Liver (tissue), 8 donors: ENCODE measurements at regions not wholly inside any gene's neighbourhood (a gene's known extent, or its start where the extent isn't known, plus 50 kb on each side); places are given as distances from the start of the nearest gene placed in this dataset.

ENCODE experiments used
- DNase-seq: peaks from one replicate; pipeline ENCODE4 v3.0.0-alpha.2; 2017; ENCODE audit warnings: low spot score
- H3K27ac ChIP-seq, 2 donors: one replicate each; pipeline ENCODE4 v1.7.0; 2013; ENCODE audit warnings: inconsistent platforms in 2 of 2, low read length in 2 of 2, control low read depth in 1 of 2, low read depth in 1 of 2, mild to moderate bottlenecking in 1 of 2
- H3K27me3 ChIP-seq, 4 donors: one replicate each; pipeline versions ENCODE4 v1.6.1 to v1.7.0; 2013; ENCODE audit warnings: low read length in 3 of 4, inconsistent platforms in 1 of 4, mild to moderate bottlenecking in 1 of 4, moderate library complexity in 1 of 4; ENCODE audit not compliant: control insufficient read depth in 4 of 4, insufficient read depth in 4 of 4
- H3K36me3 ChIP-seq, 4 donors: one replicate each; pipeline versions ENCODE4 v1.6.1 to v1.7.0; 2013; ENCODE audit warnings: low read length in 3 of 4, mild to moderate bottlenecking in 3 of 4, low read depth in 1 of 4, moderate library complexity in 1 of 4; ENCODE audit not compliant: control insufficient read depth in 4 of 4, insufficient read depth in 3 of 4
- H3K4me1 ChIP-seq, 4 donors: one replicate each; pipeline versions ENCODE4 v1.6.1 to v1.7.0; 2013; ENCODE audit warnings: low read length in 3 of 4, mild to moderate bottlenecking in 3 of 4, moderate library complexity in 1 of 4; ENCODE audit not compliant: control insufficient read depth in 4 of 4, insufficient read depth in 4 of 4
- H3K4me3 ChIP-seq, 3 donors: one replicate each; pipeline versions ENCODE4 v1.6.1 to v1.7.0; 2013; ENCODE audit warnings: low read length in 3 of 3, control low read depth in 1 of 3, low read depth in 1 of 3, mild to moderate bottlenecking in 1 of 3
- H3K9ac ChIP-seq, 2 donors: one replicate each; pipeline ENCODE4 v1.7.0; 2013; ENCODE audit warnings: low read length in 2 of 2, mild to moderate bottlenecking in 2 of 2, moderate library complexity in 2 of 2, control low read depth in 1 of 2, low read depth in 1 of 2
- H3K9me3 ChIP-seq, 4 donors: one replicate each; pipeline versions ENCODE4 v1.6.1 to v1.7.0; 2013; ENCODE audit warnings: low read length in 3 of 4; ENCODE audit not compliant: control insufficient read depth in 4 of 4
- ATF3 ChIP-seq: IDR thresholded peaks from 2 replicates; pipeline ENCODE4 v1.6.1; 2016; ENCODE audit warnings: antibody characterized with exemption
- CTCF ChIP-seq: fragments of 150-350 bp; IDR thresholded peaks from 2 replicates; pipeline ENCODE4 v1.5.1; 2017; ENCODE audit warnings: improper control_type of control experiment, low read depth, low read length; ENCODE audit not compliant: missing input control
- FOXA1 ChIP-seq: IDR thresholded peaks from 2 replicates; pipeline ENCODE4 v1.6.1; 2016; ENCODE audit warnings: antibody characterized with exemption
- FOXA2 ChIP-seq: IDR thresholded peaks from 2 replicates; pipeline ENCODE4 v1.6.1; 2016; ENCODE audit warnings: antibody characterized with exemption
- GABPA ChIP-seq, 2 donors: IDR thresholded peaks in 1 of 2; conservative IDR thresholded peaks in 1 of 2; 2 replicates each; pipeline ENCODE4 v1.6.1; 2016; ENCODE audit warnings: antibody characterized with exemption in 2 of 2, mild to moderate bottlenecking in 1 of 2, moderate library complexity in 1 of 2
- HNF4A ChIP-seq, 2 donors: conservative IDR thresholded peaks; 2 replicates each; pipeline ENCODE4 v1.6.1; 2016; ENCODE audit warnings: antibody characterized with exemption in 2 of 2, mild to moderate bottlenecking in 2 of 2
- HNF4G ChIP-seq: IDR thresholded peaks from 2 replicates; pipeline ENCODE4 v1.6.1; 2016; ENCODE audit warnings: antibody characterized with exemption
- JUND ChIP-seq, 2 donors: IDR thresholded peaks; 2 replicates each; pipeline ENCODE4 v1.6.1; 2016; ENCODE audit warnings: antibody characterized with exemption in 2 of 2
- MAX ChIP-seq: IDR thresholded peaks from 2 replicates; pipeline ENCODE4 v1.6.1; 2016; ENCODE audit warnings: antibody characterized with exemption
- NR2F2 ChIP-seq: IDR thresholded peaks from 2 replicates; pipeline ENCODE4 v1.6.1; 2016; ENCODE audit warnings: antibody characterized with exemption
- RAD21 ChIP-seq, 2 donors: IDR thresholded peaks; 2 replicates each; pipeline ENCODE4 v1.6.1; 2016; ENCODE audit warnings: antibody characterized with exemption in 2 of 2, mild to moderate bottlenecking in 2 of 2
- REST ChIP-seq: IDR thresholded peaks from 2 replicates; pipeline ENCODE4 v1.6.1; 2016; ENCODE audit warnings: antibody characterized with exemption, mild to moderate bottlenecking
- RXRA ChIP-seq, 2 donors: IDR thresholded peaks; 2 replicates each; pipeline ENCODE4 v1.6.1; 2017 to 2018; ENCODE audit warnings: antibody characterized with exemption in 2 of 2, mild to moderate bottlenecking in 1 of 2
- SP1 ChIP-seq: IDR thresholded peaks from 2 replicates; pipeline ENCODE4 v1.6.1; 2018; ENCODE audit warnings: antibody characterized with exemption, mild to moderate bottlenecking
- TAF1 ChIP-seq: conservative IDR thresholded peaks from 2 replicates; pipeline ENCODE4 v1.6.1; 2016; ENCODE audit warnings: antibody characterized with exemption, mild to moderate bottlenecking
- YY1 ChIP-seq: IDR thresholded peaks from 2 replicates; pipeline ENCODE4 v1.6.1; 2016; ENCODE audit warnings: antibody characterized with exemption, mild to moderate bottlenecking
- ZBTB33 ChIP-seq: IDR thresholded peaks from 2 replicates; pipeline ENCODE4 v1.6.1; 2016; ENCODE audit warnings: antibody characterized with exemption
- WGBS: extraction: QIAGEN DNeasy Blood & Tissue Kit; methylation state at CpG from one replicate; pipeline ENCODE4 v1.1.7; 2013; 5-methylcytosine and 5-hydroxymethylcytosine counted together
- donor health status: healthy.
- donor health status: healthy.
- donor health status: healthy.
- donor health status: healthy.
- donor health status: healthy.

GRCh38 chr3:13241621-13242363, 168.6 kb upstream of the IQSEC1 start:
- H3K4me3 ChIP-seq: no peak overlapping the region
- no peak overlapping the region for H3K27ac ChIP-seq
- no peaks in the 10 kb centered on the region for H3K4me1 ChIP-seq
- DNase-seq: no peak
- no peaks in the 10 kb centered on the region for H3K9me3 ChIP-seq
- no peaks in the 10 kb centered on the region for H3K27me3 ChIP-seq
- no peak for TF ChIP-seq FOXA2
- TF ChIP-seq MAX: no peak
- no peak for TF ChIP-seq GABPA (IDR thresholded peaks at IDR 0.05 in 1 of 2, conservative IDR thresholded peaks at IDR 0.05 in 1 of 2)
- TF ChIP-seq TAF1: no peak
- no peak for TF ChIP-seq REST
- TF ChIP-seq JUND (IDR thresholded peaks at IDR 0.05): no peak
- TF ChIP-seq HNF4G: no peak
- no peak for TF ChIP-seq RXRA (IDR thresholded peaks at IDR 0.05)
- no peak for TF ChIP-seq HNF4A (conservative IDR thresholded peaks at IDR 0.05)
- no peak for TF ChIP-seq ZBTB33
- no peak for TF ChIP-seq FOXA1
- no peak for TF ChIP-seq SP1
- TF ChIP-seq CTCF: no peak
- no peak for TF ChIP-seq NR2F2
- no peak for TF ChIP-seq RAD21 (IDR thresholded peaks at IDR 0.05)
- TF ChIP-seq ATF3: no peak
- no peak for TF ChIP-seq YY1
- WGBS: 87% methylated on average over 18 of the region's 18 CpGs
- no peaks in the 10 kb centered on the region for H3K36me3 ChIP-seq
- H3K9ac ChIP-seq: no peak overlapping the region
